Fibroblast of gingiva (primary cell): ENCODE measurements at regions not wholly inside any gene's neighbourhood (a gene's known extent, or its start where the extent isn't known, plus 50 kb on each side); places are given as distances from the start of the nearest gene placed in this dataset.

ENCODE experiments used
- DNase-seq: peaks from one replicate; pipeline ENCODE4 v3.0.0-alpha.2; 2011; ENCODE audit warnings: low read depth

GRCh38 chr7:47636433-47637175, 54.7 kb upstream of the TNS3 start:
- DNase-seq, result no peak

GRCh38 chr7:47636081-47636432, 54.1 kb upstream of the TNS3 start:
- peak; percentile 33 for DNase-seq

GRCh38 chr7:47635091-47636080, 53.5 kb upstream of the TNS3 start:
- DNase-seq, result no peak

GRCh38 chr7:47634273-47634672, 52.4 kb upstream of the TNS3 start:
- DNase-seq, result no peak

- no peak for DNase-seq
Measured at GRCh38 chr7:47633134-47633533, 51.2 kb upstream of the TNS3 start.
